Fibroblast of lung (primary cell): ENCODE measurements at regions not wholly inside any gene's neighbourhood (a gene's known extent, or its start where the extent isn't known, plus 50 kb on each side); places are given as distances from the start of the nearest gene placed in this dataset.

Experiments
- DNase-seq, 2 donors: peaks; one replicate each; pipeline versions ENCODE4 v3.0.0 to v3.0.0-alpha.2; 2010; ENCODE audit warnings: low read depth in 2 of 2
- H2AFZ ChIP-seq: 2 replicates; pipeline ENCODE4 v1.5.1; 2012; ENCODE audit warnings: low read length, control low read depth, inconsistent platforms
- H3K27ac ChIP-seq: 2 replicates; pipeline ENCODE4 v1.5.1; 2011; ENCODE audit warnings: low read length, control low read depth; ENCODE audit not compliant: insufficient read depth
- H3K27me3 ChIP-seq: 2 replicates; pipeline ENCODE4 v1.5.1; 2011; ENCODE audit warnings: mild to moderate bottlenecking, low read length; ENCODE audit not compliant: control insufficient read depth, insufficient read depth
- H3K36me3 ChIP-seq: 2 replicates; pipeline ENCODE4 v1.5.1; 2011; ENCODE audit warnings: low read length; ENCODE audit not compliant: control insufficient read depth, insufficient read depth
- H3K4me1 ChIP-seq: 2 replicates; pipeline ENCODE4 v1.5.1; 2011; ENCODE audit warnings: low read length; ENCODE audit not compliant: control insufficient read depth, insufficient read depth; ENCODE audit errors: extremely low read depth
- H3K4me2 ChIP-seq: 2 replicates; pipeline ENCODE4 v1.5.1; 2011; ENCODE audit warnings: low read length, control low read depth; ENCODE audit not compliant: insufficient read depth; ENCODE audit errors: extremely low read depth
- H3K4me3 ChIP-seq, 4 experiments: fragments of 200-600 bp in 1 of 4; sonication (generic) in 1 of 4; replicated peaks in 1 of 4; 2 replicates each; pipeline ENCODE4 v1.5.1; 2011 to 2016; ENCODE audit warnings: low read length in 4 of 4, low read depth in 3 of 4, mild to moderate bottlenecking in 3 of 4, control low read depth in 2 of 4, inconsistent platforms in 1 of 4, mixed read lengths in 1 of 4; ENCODE audit not compliant: insufficient read depth in 1 of 4; ENCODE audit errors: control extremely low read depth in 1 of 4
- H3K79me2 ChIP-seq: 2 replicates; pipeline ENCODE4 v1.5.1; 2012; ENCODE audit warnings: mild to moderate bottlenecking, low read length, inconsistent platforms; ENCODE audit not compliant: control insufficient read depth, insufficient read depth
- H3K9ac ChIP-seq: 2 replicates; pipeline ENCODE4 v1.5.1; 2011; ENCODE audit warnings: mild to moderate bottlenecking, low read length, control low read depth; ENCODE audit not compliant: insufficient read depth
- H3K9me3 ChIP-seq: 2 replicates; pipeline ENCODE4 v1.5.1; 2012; ENCODE audit warnings: low read depth, low read length; ENCODE audit not compliant: control insufficient read depth, insufficient read depth
- H4K20me1 ChIP-seq: 2 replicates; pipeline ENCODE4 v1.5.1; 2011; ENCODE audit warnings: low read length; ENCODE audit not compliant: control insufficient read depth, insufficient read depth; ENCODE audit errors: extremely low read depth
- CTCF ChIP-seq, 2 donors: IDR thresholded peaks in 1 of 2; conservative IDR thresholded peaks in 1 of 2; 1 replicate in 1 of 2; 2 replicates in 1 of 2; pipeline ENCODE4 v1.5.1; 2011 to 2012; ENCODE audit warnings: low read length in 2 of 2, control low read depth in 1 of 2, inconsistent platforms in 1 of 2, low read depth in 1 of 2, mild to moderate bottlenecking in 1 of 2
- EZH2 ChIP-seq: IDR thresholded peaks from 2 replicates; pipeline ENCODE4 v1.5.1; 2012; ENCODE audit warnings: low read length, control low read depth, mild to moderate bottlenecking; ENCODE audit errors: missing control alignments

GRCh38 chr1:164092603-164093353, 466.2 kb upstream of the PBX1 start:
- H3K4me2 ChIP-seq: no peak overlapping the region
- peak in 1 of 2 donors; percentile 4 for DNase-seq
- no peak overlapping the region for H3K9ac ChIP-seq
- H4K20me1 ChIP-seq: no peaks in the 10 kb centered on the region
- H2AFZ ChIP-seq: no peak overlapping the region
- H3K9me3 ChIP-seq: no peaks in the 10 kb centered on the region
- no peaks in the 10 kb centered on the region for H3K36me3 ChIP-seq
- H3K27me3 ChIP-seq: no peaks in the 10 kb centered on the region
- no peak overlapping the region for H3K4me3 ChIP-seq
- H3K79me2 ChIP-seq: no peaks in the 10 kb centered on the region
- peak; percentile 8 to 32 for TF ChIP-seq CTCF (conservative IDR thresholded peaks at IDR 0.05 in 1 of 2, IDR thresholded peaks at IDR 0.05 in 1 of 2; ENCODE audit: low read depth in 1 of 2, low read length in 2 of 2)
- TF ChIP-seq EZH2: no peak
- H3K4me1 ChIP-seq: no peaks in the 10 kb centered on the region
- no peak overlapping the region for H3K27ac ChIP-seq

- Histone ChIP-seq H3K9ac (no peak overlapping the region), H3K4me3 (no peak overlapping the region), H3K9me3 (no peaks in the 10 kb centered on the region), H3K4me2 (no peak overlapping the region), H3K27me3 (no peaks in the 10 kb centered on the region), H3K4me1 (no peaks in the 10 kb centered on the region), H3K79me2 (no peaks in the 10 kb centered on the region), H3K36me3 (no peaks in the 10 kb centered on the region), H3K27ac (no peak overlapping the region), H4K20me1 (no peaks in the 10 kb centered on the region), H2AFZ (no peak overlapping the region)
- TF ChIP-seq EZH2: no peak
- no peak for TF ChIP-seq CTCF (conservative IDR thresholded peaks at IDR 0.05 in 1 of 2, IDR thresholded peaks at IDR 0.05 in 1 of 2; ENCODE audit: low read depth in 1 of 2, low read length in 2 of 2)
- DNase-seq: no peak
Observed at GRCh38 chr1:164093543-164093942, 465.4 kb upstream of the PBX1 start.

GRCh38 chr1:164101802-164102201, 457.2 kb upstream of the PBX1 start:
- no peak for DNase-seq
- no peaks in the 10 kb centered on the region for H3K9me3 ChIP-seq
- H3K27me3 ChIP-seq: no peaks in the 10 kb centered on the region
- TF ChIP-seq EZH2 (no peak), CTCF (conservative IDR thresholded peaks at IDR 0.05 in 1 of 2, IDR thresholded peaks at IDR 0.05 in 1 of 2; ENCODE audit: low read depth in 1 of 2, low read length in 2 of 2) (no peak)
- no peak overlapping the region for H3K27ac ChIP-seq
- no peak overlapping the region for H3K4me2 ChIP-seq
- H3K36me3 ChIP-seq: no peaks in the 10 kb centered on the region
- H3K79me2 ChIP-seq: no peaks in the 10 kb centered on the region
- H3K9ac ChIP-seq: no peak overlapping the region
- H3K4me3 ChIP-seq: no peak overlapping the region
- no peak overlapping the region for H2AFZ ChIP-seq
- no peaks in the 10 kb centered on the region for H4K20me1 ChIP-seq
- no peaks in the 10 kb centered on the region for H3K4me1 ChIP-seq
